Vagina (tissue), 2 donors: ENCODE measurements at regions not wholly inside any gene's neighbourhood (a gene's known extent, or its start where the extent isn't known, plus 50 kb on each side); places are given as distances from the start of the nearest gene placed in this dataset.

Experiments
- DNase-seq, 2 donors: peaks; one replicate each; pipeline ENCODE4 v3.0.0-alpha.2; 2017; ENCODE audit errors: extremely low spot score in 2 of 2
- H3K27ac ChIP-seq: fragments of 200-600 bp; sonication (generic); one replicate; pipeline ENCODE4 v1.5.1; 2019
- H3K27me3 ChIP-seq: fragments of 200-600 bp; sonication (generic); one replicate; pipeline ENCODE4 v1.5.1; 2019
- H3K36me3 ChIP-seq, 2 donors: fragments of 200-600 bp; sonication (generic); one replicate each; pipeline ENCODE4 v1.5.1; 2017 to 2019
- H3K4me1 ChIP-seq: fragments of 200-600 bp; sonication (generic); one replicate; pipeline ENCODE4 v1.5.1; 2019
- H3K4me3 ChIP-seq, 2 donors: fragments of 200-600 bp; sonication (generic); 1 replicate in 1 of 2; 2 replicates in 1 of 2; pipeline ENCODE4 v1.5.1; 2016 to 2019
- H3K9me3 ChIP-seq: fragments of 200-600 bp; sonication (generic); one replicate; pipeline ENCODE4 v1.5.1; 2019
- CTCF ChIP-seq, 3 experiments: fragments of 450-650 bp in 2 of 3; fragments of 200-600 bp in 1 of 3; sonication (generic) in 1 of 3; IDR thresholded peaks; one replicate each; pipeline ENCODE4 v1.5.1; 2017 to 2019; ENCODE audit warnings: antibody characterized with exemption in 3 of 3, mild to moderate bottlenecking in 2 of 3, moderate library complexity in 2 of 3
- POLR2A ChIP-seq, 2 donors: fragments of 450-650 bp; IDR thresholded peaks; one replicate each; pipeline ENCODE4 v1.6.1; 2017; ENCODE audit warnings: antibody characterized with exemption in 2 of 2, mild to moderate bottlenecking in 2 of 2, moderate library complexity in 2 of 2
- POLR2AphosphoS5 ChIP-seq, 2 donors: sonication (generic); formaldehyde crosslinking; IDR thresholded peaks; one replicate each; pipeline ENCODE4 v1.9.0; 2017; ENCODE audit warnings: antibody characterized with exemption in 2 of 2, mild to moderate bottlenecking in 2 of 2, low read depth in 1 of 2; ENCODE audit not compliant: insufficient read depth in 1 of 2
- intact Hi-C: fragments of 100-400 bp; cut with DNase I; formaldehyde crosslinking; loops from one replicate; pipeline ENCODE4 v1.15.1; 2023

GRCh38 chr2:81194581-81194980 lies 890.0 kb upstream of the LRRTM1 start:
- H3K4me1 ChIP-seq, result no peaks in the 10 kb centered on the region
- intact Hi-C loops, result no loop called here
- H3K27me3 ChIP-seq, result no peaks in the 10 kb centered on the region
- H3K27ac ChIP-seq, result no peak overlapping the region
- DNase-seq, result no peak
- H3K4me3 ChIP-seq, result no peak overlapping the region
- TF ChIP-seq CTCF (IDR thresholded peaks at IDR 0.05) (no peak), POLR2AphosphoS5 (IDR thresholded peaks at IDR 0.05; ENCODE audit: insufficient read depth in 1 of 2, low read depth in 1 of 2) (no peak), POLR2A (IDR thresholded peaks at IDR 0.05) (no peak)
- no peaks in the 10 kb centered on the region for H3K36me3 ChIP-seq
- H3K9me3 ChIP-seq, result no peaks in the 10 kb centered on the region

GRCh38 chr2:81194176-81194575 lies 889.6 kb upstream of the LRRTM1 start:
- DNase-seq, result no peak
- Histone ChIP-seq H3K4me1 (no peaks in the 10 kb centered on the region), H3K27ac (no peak overlapping the region), H3K4me3 (no peak overlapping the region), H3K27me3 (no peaks in the 10 kb centered on the region), H3K36me3 (no peaks in the 10 kb centered on the region), H3K9me3 (no peaks in the 10 kb centered on the region)
- intact Hi-C loops, result no loop called here
- TF ChIP-seq CTCF (IDR thresholded peaks at IDR 0.05) (no peak), POLR2A (IDR thresholded peaks at IDR 0.05) (no peak), POLR2AphosphoS5 (IDR thresholded peaks at IDR 0.05; ENCODE audit: insufficient read depth in 1 of 2, low read depth in 1 of 2) (no peak)

- no peak overlapping the region for H3K27ac ChIP-seq
- no peaks in the 10 kb centered on the region for H3K27me3 ChIP-seq
- no peaks in the 10 kb centered on the region for H3K36me3 ChIP-seq
- DNase-seq, result no peak
- H3K9me3 ChIP-seq, result no peaks in the 10 kb centered on the region
- intact Hi-C loops, result no loop called here
- no peak overlapping the region for H3K4me3 ChIP-seq
- no peaks in the 10 kb centered on the region for H3K4me1 ChIP-seq
- no peak for TF ChIP-seq POLR2A (IDR thresholded peaks at IDR 0.05)
- no peak for TF ChIP-seq CTCF (IDR thresholded peaks at IDR 0.05)
- TF ChIP-seq POLR2AphosphoS5 (IDR thresholded peaks at IDR 0.05; ENCODE audit: insufficient read depth in 1 of 2, low read depth in 1 of 2), result no peak
These were observed 877.3 kb upstream of the LRRTM1 start for GRCh38 chr2:81181845-81182244.

- TF ChIP-seq CTCF (IDR thresholded peaks at IDR 0.05) (no peak), POLR2AphosphoS5 (IDR thresholded peaks at IDR 0.05; ENCODE audit: insufficient read depth in 1 of 2, low read depth in 1 of 2) (no peak), POLR2A (IDR thresholded peaks at IDR 0.05) (no peak)
- Histone ChIP-seq H3K4me1 (no peaks in the 10 kb centered on the region), H3K27me3 (no peaks in the 10 kb centered on the region), H3K36me3 (no peaks in the 10 kb centered on the region), H3K9me3 (no peaks in the 10 kb centered on the region), H3K4me3 (no peak overlapping the region), H3K27ac (no peak overlapping the region)
- intact Hi-C loops, result no loop called here
- DNase-seq, result no peak
These were observed 866.9 kb upstream of the LRRTM1 start for GRCh38 chr2:81171447-81171846.

- Histone ChIP-seq H3K27ac (no peak overlapping the region), H3K36me3 (no peaks in the 10 kb centered on the region), H3K4me1 (no peaks in the 10 kb centered on the region), H3K9me3 (no peaks in the 10 kb centered on the region), H3K27me3 (no peaks in the 10 kb centered on the region), H3K4me3 (no peak overlapping the region)
- DNase-seq, result no peak
- intact Hi-C loops, result no loop called here
- no peak for TF ChIP-seq POLR2AphosphoS5 (IDR thresholded peaks at IDR 0.05; ENCODE audit: insufficient read depth in 1 of 2, low read depth in 1 of 2)
- no peak for TF ChIP-seq CTCF (IDR thresholded peaks at IDR 0.05)
- no peak for TF ChIP-seq POLR2A (IDR thresholded peaks at IDR 0.05)
These were observed 859.0 kb upstream of the LRRTM1 start for GRCh38 chr2:81163583-81163982.
